Neural cell (in vitro differentiated cells): ENCODE measurements at regions not wholly inside any gene's neighbourhood (a gene's known extent, or its start where the extent isn't known, plus 50 kb on each side); places are given as distances from the start of the nearest gene placed in this dataset.

Experiments used
- CTCF ChIP-seq: fragments of 450-650 bp; IDR thresholded peaks from 2 replicates; pipeline ENCODE4 v1.5.1; 2014; ENCODE audit warnings: antibody characterized with exemption, mild to moderate bottlenecking, moderate library complexity; ENCODE audit not compliant: poor library complexity, severe bottlenecking
- EP300 ChIP-seq: fragments of 450-650 bp; conservative IDR thresholded peaks from 2 replicates; pipeline ENCODE4 v1.6.1; 2014; ENCODE audit warnings: antibody characterized with exemption, mild to moderate bottlenecking, moderate library complexity; ENCODE audit not compliant: poor library complexity, severe bottlenecking
- EZH2 ChIP-seq: fragments of 200-600, 300-800 bp; shearing (Covaris generic), sonication (generic); IDR thresholded peaks from 2 replicates; pipeline ENCODE4 v1.6.1; 2014; ENCODE audit warnings: antibody characterized with exemption, low read length, borderline replicate concordance, mild to moderate bottlenecking; ENCODE audit not compliant: insufficient read depth, poor library complexity, severe bottlenecking
- RAD21 ChIP-seq: fragments of 450-650 bp; conservative IDR thresholded peaks from 2 replicates; pipeline ENCODE4 v1.6.1; 2014; ENCODE audit warnings: antibody characterized with exemption, mild to moderate bottlenecking, moderate library complexity
- REST ChIP-seq: IDR thresholded peaks from 2 replicates; pipeline ENCODE4 v1.6.1; 2012; ENCODE audit warnings: borderline replicate concordance
- SMC3 ChIP-seq: fragments of 450-650 bp; conservative IDR thresholded peaks from 2 replicates; pipeline ENCODE4 v1.6.1; 2014; ENCODE audit warnings: antibody characterized with exemption, mild to moderate bottlenecking, moderate library complexity; ENCODE audit not compliant: poor library complexity

GRCh38 chr5:115432691-115433090 lies 111.9 kb downstream of the FEM1C start:
- no peak for TF ChIP-seq EP300
- TF ChIP-seq CTCF, result no peak
- no peak for TF ChIP-seq EZH2
- TF ChIP-seq SMC3, result no peak
- TF ChIP-seq RAD21, result no peak
- no peak for TF ChIP-seq REST
